ENCODE measurements at regions not wholly inside any gene's neighbourhood (a gene's known extent, or its start where the extent isn't known, plus 50 kb on each side); places are given as distances from the start of the nearest gene placed in this dataset.
"Not testable (repeated sequence)": the region's sequence is repeated elsewhere in the genome, so short reads cannot be mapped to it uniquely, and the experiment has no call there.

DNA sequence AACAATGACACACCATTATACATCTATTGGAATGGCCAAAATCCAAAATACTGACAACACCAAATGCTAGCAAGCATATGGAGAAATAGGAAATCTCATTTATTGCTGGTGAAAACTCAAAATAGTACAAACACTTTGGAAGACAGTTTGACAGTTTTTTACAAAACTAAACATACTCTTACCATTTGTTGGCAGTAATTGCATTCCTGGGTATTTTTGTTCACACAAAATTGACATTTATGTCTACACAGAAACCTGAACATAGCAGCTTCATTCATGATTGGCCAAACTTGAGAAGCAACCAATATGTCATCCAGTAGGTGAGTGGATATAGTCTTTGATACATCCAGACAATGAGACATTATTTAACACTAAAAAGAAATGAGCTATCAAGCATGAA is 489.9 kb downstream of the PLOD2 start:
- Histone ChIP-seq H3K4me1 (no peaks in the 10 kb centered on the region), H3K27ac (no peak overlapping the region), H3K4me3 (no peak overlapping the region), H3K27me3 (no peaks in the 10 kb centered on the region), H3K36me3 (no peaks in the 10 kb centered on the region), H3K9me3 (no peaks in the 10 kb centered on the region)
- DNase-seq (ENCODE audit: low spot score in 2 of 2), result no peak
- TF ChIP-seq, protein P1, sequence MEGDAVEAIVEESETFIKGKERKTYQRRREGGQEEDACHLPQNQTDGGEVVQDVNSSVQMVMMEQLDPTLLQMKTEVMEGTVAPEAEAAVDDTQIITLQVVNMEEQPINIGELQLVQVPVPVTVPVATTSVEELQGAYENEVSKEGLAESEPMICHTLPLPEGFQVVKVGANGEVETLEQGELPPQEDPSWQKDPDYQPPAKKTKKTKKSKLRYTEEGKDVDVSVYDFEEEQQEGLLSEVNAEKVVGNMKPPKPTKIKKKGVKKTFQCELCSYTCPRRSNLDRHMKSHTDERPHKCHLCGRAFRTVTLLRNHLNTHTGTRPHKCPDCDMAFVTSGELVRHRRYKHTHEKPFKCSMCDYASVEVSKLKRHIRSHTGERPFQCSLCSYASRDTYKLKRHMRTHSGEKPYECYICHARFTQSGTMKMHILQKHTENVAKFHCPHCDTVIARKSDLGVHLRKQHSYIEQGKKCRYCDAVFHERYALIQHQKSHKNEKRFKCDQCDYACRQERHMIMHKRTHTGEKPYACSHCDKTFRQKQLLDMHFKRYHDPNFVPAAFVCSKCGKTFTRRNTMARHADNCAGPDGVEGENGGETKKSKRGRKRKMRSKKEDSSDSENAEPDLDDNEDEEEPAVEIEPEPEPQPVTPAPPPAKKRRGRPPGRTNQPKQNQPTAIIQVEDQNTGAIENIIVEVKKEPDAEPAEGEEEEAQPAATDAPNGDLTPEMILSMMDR (IDR thresholded peaks at IDR 0.05), result no peak
- TF ChIP-seq POLR2AphosphoS5 (IDR thresholded peaks at IDR 0.05) (no peak), POLR2A (IDR thresholded peaks at IDR 0.05) (no peak)
- intact Hi-C loops (cut with DNase I; ENCODE audit: low total_unique reads), result no loop called here

DNA sequence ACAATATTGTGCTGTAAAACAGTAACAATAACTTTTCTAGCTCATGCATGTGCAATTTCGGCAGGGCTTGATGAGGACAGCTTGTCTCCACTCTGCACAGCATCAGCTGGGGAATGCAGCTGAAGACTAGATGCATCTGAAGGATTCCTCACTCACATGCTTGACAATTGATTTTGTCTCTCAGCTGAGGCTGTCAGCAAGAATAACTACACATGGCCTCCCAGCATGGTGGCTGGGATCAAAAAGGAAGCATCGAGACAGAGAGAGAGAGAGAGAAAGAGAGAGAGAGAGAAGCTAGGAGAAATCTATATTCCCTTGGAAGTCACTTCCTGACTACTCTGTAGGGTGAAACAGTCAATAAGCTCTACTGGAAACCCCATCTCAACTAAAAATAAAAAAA is 487.1 kb downstream of the PLOD2 start:
- H3K9me3 ChIP-seq, result no peaks in the 10 kb centered on the region
- no peak for DNase-seq (ENCODE audit: low spot score in 2 of 2)
- H3K4me3 ChIP-seq, result no peak overlapping the region
- TF ChIP-seq, protein P1 (IDR thresholded peaks at IDR 0.05), result no peak
- TF ChIP-seq POLR2AphosphoS5 (IDR thresholded peaks at IDR 0.05), result no peak
- no peak for TF ChIP-seq POLR2A (IDR thresholded peaks at IDR 0.05)
- H3K27me3 ChIP-seq, result no peaks in the 10 kb centered on the region
- intact Hi-C loops (cut with DNase I; ENCODE audit: low total_unique reads), result no loop called here
- no peaks in the 10 kb centered on the region for H3K36me3 ChIP-seq
- no peak overlapping the region for H3K27ac ChIP-seq
- no peaks in the 10 kb centered on the region for H3K4me1 ChIP-seq

DNA sequence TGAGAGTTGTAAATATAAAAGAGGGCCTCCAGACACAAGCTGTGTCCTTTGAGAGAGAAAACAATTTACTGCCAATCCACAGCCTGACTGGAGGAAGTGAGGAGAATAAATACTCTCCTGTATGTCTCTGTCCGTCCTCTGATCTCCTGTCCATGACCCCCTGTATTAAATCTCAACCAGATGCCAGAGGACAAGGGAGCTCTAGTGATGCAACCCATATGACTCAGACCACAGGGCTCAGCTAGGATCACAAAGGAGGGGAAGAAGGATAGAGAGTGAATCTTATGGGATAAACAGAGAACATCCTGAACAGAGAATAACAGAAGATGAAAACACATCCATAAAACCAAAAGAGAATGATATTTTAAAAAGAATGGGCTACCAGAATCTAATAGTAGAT is 482.6 kb downstream of the PLOD2 start:
- Histone ChIP-seq H3K27ac (no peak overlapping the region), H3K27me3 (no peaks in the 10 kb centered on the region), H3K36me3 (no peaks in the 10 kb centered on the region), H3K4me1 (no peaks in the 10 kb centered on the region), H3K9me3 (no peaks in the 10 kb centered on the region), H3K4me3 (no peak overlapping the region)
- intact Hi-C loops (cut with DNase I; ENCODE audit: low total_unique reads), result no loop called here
- TF ChIP-seq POLR2AphosphoS5 (IDR thresholded peaks at IDR 0.05), result no peak
- TF ChIP-seq, protein P1 (IDR thresholded peaks at IDR 0.05), result no peak
- TF ChIP-seq POLR2A (IDR thresholded peaks at IDR 0.05), result no peak
- no peak for DNase-seq (ENCODE audit: low spot score in 2 of 2)

DNA sequence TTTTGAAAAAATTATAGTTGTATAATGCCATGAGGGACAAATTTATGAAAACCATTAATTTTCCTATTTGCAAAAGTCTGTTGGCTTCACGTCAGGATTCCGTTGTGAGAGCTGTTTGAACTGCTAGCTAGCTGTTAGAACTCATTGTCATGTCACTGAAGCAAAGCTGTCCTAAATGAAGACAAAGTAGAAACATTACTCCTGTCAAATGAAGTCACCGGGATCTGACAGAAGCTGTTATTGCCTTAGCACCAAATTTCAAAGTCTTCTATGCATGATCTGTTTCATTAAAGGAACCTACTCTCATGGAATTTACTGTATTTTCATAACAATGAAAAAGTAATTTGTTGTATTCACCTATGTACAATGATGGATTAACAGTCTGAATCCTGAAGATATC is 479.8 kb downstream of the PLOD2 start:
- no peak for DNase-seq (ENCODE audit: low spot score in 2 of 2)
- H3K4me1 ChIP-seq, result no peaks in the 10 kb centered on the region
- H3K9me3 ChIP-seq, result no peaks in the 10 kb centered on the region
- no peak overlapping the region for H3K4me3 ChIP-seq
- H3K27ac ChIP-seq, result no peak overlapping the region
- no peaks in the 10 kb centered on the region for H3K36me3 ChIP-seq
- TF ChIP-seq POLR2A (IDR thresholded peaks at IDR 0.05), result no peak
- TF ChIP-seq, protein P1 (IDR thresholded peaks at IDR 0.05), result no peak
- TF ChIP-seq POLR2AphosphoS5 (IDR thresholded peaks at IDR 0.05), result no peak
- intact Hi-C loops (cut with DNase I; ENCODE audit: low total_unique reads), result no loop called here
- no peaks in the 10 kb centered on the region for H3K27me3 ChIP-seq

DNA sequence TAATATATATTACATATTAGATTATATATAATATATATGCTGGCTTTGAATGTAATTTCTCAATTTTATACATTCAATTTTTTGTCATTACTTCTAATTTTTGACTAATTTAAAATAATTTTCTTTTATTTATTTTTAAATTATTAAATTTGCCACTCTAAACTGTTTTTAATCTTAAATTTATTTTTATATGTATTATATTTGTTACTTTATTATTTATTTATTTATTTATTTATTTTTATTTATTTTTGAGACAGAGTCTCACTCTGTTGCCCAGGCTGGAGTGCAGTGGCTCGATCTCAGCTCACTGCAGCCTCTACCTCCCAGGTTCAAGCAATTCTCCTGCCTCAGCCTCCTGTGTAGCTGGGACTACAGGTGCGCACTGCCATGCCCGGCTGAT is 473.0 kb downstream of the PLOD2 start:
- H3K27ac ChIP-seq; DNase-seq (ENCODE audit: low spot score in 2 of 2); H3K36me3 ChIP-seq; intact Hi-C loops (cut with DNase I; ENCODE audit: low total_unique reads); H3K4me1 ChIP-seq; H3K4me3 ChIP-seq; H3K9me3 ChIP-seq; H3K27me3 ChIP-seq: not testable (repeated sequence)

DNA sequence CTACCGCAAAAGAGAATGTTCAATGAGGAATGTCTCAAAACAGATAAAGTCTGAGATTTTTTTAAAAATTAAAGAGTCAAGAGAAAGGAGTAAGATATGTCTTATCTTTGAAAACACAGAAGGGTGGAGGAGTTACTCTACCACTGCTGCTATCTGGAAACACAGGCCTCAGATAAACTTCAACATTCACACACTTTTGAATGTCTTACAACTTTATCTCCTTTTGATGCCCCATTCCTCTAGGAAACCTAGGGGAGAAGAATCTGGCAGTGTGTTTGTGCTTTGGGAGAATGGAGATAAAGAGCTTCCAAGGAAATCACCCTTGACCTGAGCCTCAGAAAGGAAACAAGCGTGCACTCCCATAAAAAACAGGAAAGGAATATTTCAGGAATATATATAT is 468.2 kb downstream of the PLOD2 start:
- Histone ChIP-seq H3K4me3 (no peak overlapping the region), H3K4me1 (no peaks in the 10 kb centered on the region), H3K27me3 (no peaks in the 10 kb centered on the region), H3K36me3 (no peaks in the 10 kb centered on the region), H3K27ac (no peak overlapping the region), H3K9me3 (no peaks in the 10 kb centered on the region)
- no peak for DNase-seq (ENCODE audit: low spot score in 2 of 2)
- intact Hi-C loops (cut with DNase I; ENCODE audit: low total_unique reads), result no loop called here
- no peak for TF ChIP-seq POLR2A (IDR thresholded peaks at IDR 0.05)
- TF ChIP-seq, protein P1 (IDR thresholded peaks at IDR 0.05), result no peak
- TF ChIP-seq POLR2AphosphoS5 (IDR thresholded peaks at IDR 0.05), result no peak

All from breast epithelium (tissue), 4 donors.